ENCODE measurements at regions not wholly inside any gene's neighbourhood (a gene's known extent, or its start where the extent isn't known, plus 50 kb on each side); places are given as distances from the start of the nearest gene placed in this dataset.
"Not testable (repeated sequence)": the region's sequence is repeated elsewhere in the genome, so short reads cannot be mapped to it uniquely, and the experiment has no call there.

DNA sequence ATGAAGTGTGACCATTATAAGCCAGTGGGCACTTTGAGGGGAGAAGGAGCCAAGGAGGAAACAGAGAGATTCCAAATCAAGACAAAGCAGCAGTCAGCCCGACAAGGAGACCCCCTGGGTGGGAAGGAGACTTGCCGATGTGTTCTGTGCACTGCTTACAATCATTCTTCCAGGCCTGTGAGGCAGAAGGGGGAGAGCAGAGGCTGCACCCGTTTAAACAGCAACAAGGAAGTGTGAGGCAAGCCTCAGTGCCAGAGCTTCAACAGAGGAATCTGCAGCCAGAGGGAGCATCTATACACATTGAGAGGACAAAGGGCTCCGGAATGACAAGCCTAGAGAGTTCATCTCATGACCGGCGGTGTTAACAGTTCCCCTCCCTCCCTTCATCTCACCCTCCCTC lies 121.1 kb downstream of the NXPE2 start:
- intact Hi-C loops (cut with DNase I) = no loop called here
- DNase-seq (ENCODE audit: low spot score) (no peak), ATAC-seq (no peak)

DNA sequence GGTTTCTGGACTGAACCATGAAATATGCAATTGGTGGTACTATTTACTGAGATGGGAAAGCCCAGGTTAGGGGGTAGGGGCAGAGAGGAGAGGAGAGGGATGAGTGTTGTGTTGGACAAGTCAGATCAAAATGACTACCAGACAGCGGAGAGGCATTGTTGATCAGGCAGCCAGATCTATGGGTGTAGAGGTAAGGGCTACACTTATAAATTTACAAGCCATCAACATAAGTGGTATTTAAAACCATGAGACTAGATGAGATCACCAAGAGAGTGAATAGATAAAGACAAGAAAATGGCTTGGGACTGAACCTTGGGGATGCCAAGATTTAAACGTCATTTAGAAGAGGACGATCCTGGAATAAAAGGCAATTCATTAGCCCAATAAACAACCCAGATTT lies 123.4 kb downstream of the NXPE2 start:
- no peak for ATAC-seq
- DNase-seq (ENCODE audit: low spot score) = no peak
- intact Hi-C loops (cut with DNase I) = no loop called here

DNA sequence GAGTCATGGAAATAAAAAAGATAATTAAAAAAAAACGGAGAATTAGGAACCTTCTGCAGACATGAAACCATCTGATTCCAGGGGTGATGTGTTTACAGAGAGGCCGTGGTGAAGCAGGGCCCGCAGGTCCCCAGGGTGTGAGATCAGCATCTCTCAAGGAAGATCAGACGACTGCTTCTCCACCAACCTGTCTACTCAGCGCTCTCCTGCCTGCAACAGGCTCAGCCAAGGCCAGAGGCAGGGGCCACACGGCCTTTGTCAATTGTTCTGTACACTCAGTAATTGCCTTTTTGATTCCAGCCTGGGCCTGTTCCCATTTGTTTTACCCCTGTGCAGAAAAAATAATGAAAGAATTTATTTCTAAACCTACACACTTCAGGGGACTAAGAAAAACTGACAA lies 124.6 kb downstream of the NXPE2 start:
- ATAC-seq (no peak), DNase-seq (ENCODE audit: low spot score) (no peak)

DNA sequence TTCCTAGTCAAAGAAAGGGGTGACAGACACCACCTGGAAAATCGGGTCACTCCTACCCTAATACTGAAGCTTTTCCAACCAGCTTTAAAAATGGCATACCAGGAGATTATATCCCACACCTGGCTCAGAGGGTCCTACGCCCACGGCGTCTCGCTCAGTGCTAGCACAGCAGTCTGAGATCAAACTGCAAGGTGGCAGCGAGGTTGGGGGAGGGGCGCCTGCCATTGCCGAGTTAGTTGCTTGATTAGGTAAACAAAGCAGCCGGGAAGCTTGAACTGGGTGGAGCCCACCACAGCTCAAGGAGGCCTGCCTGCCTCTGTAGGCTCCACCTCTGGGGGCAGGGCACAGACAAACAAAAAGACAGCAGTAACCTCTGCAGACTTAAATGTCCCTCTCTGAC lies 127.1 kb downstream of the NXPE2 start:
- ATAC-seq; DNase-seq (ENCODE audit: low spot score); intact Hi-C loops (cut with DNase I): not testable (repeated sequence)

More for the DNA sequence above, 124.6 kb downstream of the NXPE2 start:
- intact Hi-C loops (cut with DNase I) = no loop called here

DNA sequence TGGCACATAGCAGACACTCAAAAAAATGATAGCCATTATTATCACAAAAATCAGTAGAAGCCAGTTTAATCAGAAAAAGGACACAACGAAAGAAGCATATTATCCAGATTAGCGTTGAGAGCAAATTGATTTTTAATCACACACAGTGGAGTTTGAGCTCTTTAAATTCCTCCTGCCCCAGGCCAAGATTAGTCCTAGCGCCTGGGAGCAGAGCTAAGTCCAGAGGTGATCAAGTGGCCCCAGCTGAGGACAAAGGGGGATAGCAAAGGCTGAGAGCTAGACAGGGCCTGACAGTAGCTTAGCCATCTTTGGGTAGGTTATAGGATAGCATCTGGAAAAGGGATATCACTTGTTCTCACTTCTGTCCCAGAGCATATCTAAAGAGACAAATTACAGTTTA lies 133.6 kb downstream of the NXPE2 start:
- ATAC-seq (no peak), DNase-seq (ENCODE audit: low spot score) (no peak)
- intact Hi-C loops (cut with DNase I) = no loop called here

DNA sequence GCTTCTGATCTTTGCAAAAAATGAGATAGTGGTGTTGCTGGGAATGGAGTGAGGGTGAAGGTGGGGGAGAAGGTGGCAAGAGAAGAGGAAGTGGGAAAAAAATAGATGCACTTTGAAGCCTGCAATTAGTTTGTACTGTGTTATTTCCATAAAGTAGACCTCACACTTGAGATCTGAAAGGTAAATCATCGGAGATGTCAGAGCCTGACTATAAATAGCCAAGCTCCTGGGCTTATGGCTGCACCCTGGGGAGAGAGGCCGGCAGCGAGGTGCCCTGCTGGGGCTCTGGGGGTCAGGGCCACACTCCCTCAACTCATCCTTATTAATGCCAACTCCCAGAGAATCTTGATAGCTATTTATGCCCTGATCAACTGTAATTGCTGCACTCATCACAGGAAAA lies 134.4 kb downstream of the NXPE2 start:
- ATAC-seq = no peak
- intact Hi-C loops (cut with DNase I) = no loop called here
- no peak for DNase-seq (ENCODE audit: low spot score)

DNA sequence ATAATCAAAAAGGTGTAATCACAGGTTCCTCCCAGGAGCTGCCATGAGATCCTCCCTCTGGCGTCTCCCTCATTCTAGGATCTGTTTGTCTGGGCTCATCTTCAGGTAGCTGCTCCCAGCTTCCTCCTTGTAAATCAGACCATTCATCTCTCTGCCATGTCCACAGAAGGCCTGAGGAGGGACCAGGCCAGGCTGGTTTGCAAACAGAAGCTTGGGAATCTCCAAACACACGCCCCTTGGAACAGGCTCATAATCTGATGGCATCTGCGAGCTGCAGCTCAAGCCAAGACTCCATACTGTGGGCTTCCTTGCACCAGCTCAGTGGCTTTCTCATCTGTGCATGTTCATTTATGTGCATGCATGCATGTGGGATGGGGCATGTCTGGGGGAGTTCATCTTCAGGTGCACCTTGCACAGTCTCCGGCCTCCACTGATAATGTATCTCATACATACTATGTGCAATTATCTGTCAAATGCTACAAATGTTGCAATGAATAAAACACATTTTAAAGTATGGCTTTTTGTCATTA lies 134.9 kb downstream of the NXPE2 start:
- intact Hi-C loops (cut with DNase I) = no loop called here
- ATAC-seq (no peak), DNase-seq (ENCODE audit: low spot score) (no peak)

DNA sequence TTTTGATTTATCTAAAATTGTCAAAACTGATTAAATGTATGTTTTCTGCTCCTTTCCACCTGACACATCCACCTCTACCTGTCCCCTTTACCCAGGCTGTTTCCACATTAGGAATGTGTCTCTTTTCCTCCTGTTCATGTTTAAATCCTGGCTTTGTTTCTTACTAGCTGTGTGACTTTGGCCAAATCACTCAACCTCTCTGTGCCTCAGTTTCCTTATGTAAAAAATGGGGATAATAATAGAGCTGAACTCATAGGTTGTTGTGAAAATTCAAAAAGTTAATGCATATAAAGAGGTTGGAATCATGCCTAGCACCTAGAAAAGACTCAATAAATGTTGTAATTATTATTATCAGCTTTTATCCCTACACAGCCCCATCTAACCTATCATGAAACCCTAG lies 136.8 kb downstream of the NXPE2 start:
- ATAC-seq = no peak
- intact Hi-C loops (cut with DNase I) = no loop called here

DNA sequence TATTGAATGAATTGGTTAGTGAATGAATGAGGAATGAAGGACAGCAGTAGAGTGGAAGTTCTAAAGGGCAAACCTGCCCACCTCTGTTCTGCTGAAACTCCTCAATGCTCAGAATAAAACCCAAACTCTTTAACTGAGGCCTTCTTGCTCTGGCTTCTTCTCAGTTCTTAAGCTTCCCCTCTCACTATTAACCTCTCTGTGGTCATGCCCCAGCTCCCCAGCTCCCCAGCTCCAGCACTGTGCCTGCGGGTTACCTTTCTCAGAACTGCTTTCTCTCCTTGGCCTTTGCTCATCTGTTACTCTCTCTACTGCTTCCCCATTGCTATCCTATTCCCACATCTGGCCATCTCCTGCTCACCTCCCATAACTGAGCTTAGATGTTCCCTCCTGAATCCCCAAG lies 137.4 kb downstream of the NXPE2 start:
- intact Hi-C loops (cut with DNase I) = no loop called here
- ATAC-seq = no peak
- no peak for DNase-seq (ENCODE audit: low spot score)

More for the DNA sequence above, 136.8 kb downstream of the NXPE2 start:
- DNase-seq (ENCODE audit: low spot score) = no peak

DNA sequence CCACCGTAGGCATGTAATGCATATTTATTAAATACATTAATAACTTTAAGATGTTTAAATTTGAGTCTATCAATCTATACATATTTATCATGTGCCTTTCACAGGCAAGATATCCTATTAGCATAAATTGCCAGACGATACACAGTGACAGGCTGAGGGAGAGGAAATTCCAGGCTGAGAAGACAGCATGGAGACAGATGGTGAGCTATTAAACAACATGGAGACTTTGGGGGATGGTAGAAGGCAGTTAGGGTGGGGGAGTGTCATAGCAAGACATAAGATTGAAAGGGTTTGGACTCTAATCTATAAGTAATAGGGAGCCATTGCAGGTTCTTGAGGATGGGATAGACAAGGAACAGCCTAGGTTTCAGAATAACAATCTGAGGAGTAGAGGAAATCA lies 138.5 kb downstream of the NXPE2 start:
- DNase-seq (ENCODE audit: low spot score) (no peak), ATAC-seq (no peak)
- intact Hi-C loops (cut with DNase I) = no loop called here

DNA sequence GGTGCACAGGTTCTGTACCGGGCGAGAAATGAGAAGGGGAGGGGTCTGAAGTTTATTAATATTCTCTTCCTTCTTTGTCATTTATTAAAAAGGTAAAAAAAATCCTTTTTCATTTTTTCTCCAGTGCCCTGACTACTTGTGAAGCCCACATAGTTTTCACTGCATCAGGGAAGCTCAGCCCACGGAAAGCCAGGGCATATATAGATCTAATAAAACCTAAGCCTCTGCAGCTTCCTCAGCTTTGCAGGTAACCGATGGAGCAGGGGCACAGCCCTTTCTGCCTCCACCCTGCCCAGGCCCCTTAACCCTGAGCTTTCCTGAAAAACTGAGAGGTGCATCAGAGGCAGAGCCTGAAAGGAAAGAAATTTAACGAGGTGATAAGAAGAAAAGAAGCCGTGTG lies 140.1 kb downstream of the NXPE2 start:
- DNase-seq (ENCODE audit: low spot score) = no peak

DNA sequence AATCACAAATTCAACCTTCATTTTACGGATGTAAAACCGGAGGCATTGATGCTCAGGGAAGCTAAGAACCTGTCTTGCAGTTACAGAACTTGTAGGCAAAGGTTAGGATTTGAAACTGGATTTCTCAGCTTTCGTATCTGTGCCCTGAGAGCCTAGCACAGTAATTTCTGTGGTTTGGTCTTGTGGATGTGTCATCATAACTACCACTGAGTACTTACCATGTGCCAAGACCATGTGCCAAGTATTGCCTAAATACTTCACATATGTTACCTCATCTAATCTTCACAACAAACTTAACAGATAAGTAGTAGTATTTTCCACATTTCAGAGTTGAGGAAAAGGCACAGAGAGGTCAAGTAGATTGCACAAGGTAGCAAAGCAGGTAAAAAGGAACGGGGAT lies 140.7 kb downstream of the NXPE2 start:
- DNase-seq (ENCODE audit: low spot score) (no peak), ATAC-seq (no peak)
- intact Hi-C loops (cut with DNase I) = no loop called here

More for the DNA sequence above, 140.1 kb downstream of the NXPE2 start:
- intact Hi-C loops (cut with DNase I) = no loop called here
- ATAC-seq = no peak

DNA sequence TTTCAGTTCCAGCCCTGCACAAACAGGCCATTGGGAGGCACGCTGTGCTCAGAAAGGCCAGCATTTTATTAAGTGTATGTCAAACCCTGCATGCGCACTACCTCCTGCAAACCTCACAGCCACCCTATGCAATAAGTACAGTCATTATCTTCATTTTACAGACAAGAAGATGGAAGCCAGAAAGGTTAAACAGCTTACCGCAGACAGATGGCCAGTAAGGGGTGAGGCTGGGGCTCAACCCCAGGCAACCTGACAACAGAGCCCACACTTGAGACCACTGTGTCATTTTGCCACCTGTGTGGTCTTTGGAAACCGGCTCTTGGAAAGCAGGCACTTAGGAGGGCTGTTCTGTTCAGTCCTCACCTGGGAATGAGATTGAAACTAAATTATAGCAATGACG lies 142.3 kb downstream of the NXPE2 start:
- intact Hi-C loops (cut with DNase I) = no loop called here
- no peak for DNase-seq (ENCODE audit: low spot score)
- ATAC-seq = no peak

DNA sequence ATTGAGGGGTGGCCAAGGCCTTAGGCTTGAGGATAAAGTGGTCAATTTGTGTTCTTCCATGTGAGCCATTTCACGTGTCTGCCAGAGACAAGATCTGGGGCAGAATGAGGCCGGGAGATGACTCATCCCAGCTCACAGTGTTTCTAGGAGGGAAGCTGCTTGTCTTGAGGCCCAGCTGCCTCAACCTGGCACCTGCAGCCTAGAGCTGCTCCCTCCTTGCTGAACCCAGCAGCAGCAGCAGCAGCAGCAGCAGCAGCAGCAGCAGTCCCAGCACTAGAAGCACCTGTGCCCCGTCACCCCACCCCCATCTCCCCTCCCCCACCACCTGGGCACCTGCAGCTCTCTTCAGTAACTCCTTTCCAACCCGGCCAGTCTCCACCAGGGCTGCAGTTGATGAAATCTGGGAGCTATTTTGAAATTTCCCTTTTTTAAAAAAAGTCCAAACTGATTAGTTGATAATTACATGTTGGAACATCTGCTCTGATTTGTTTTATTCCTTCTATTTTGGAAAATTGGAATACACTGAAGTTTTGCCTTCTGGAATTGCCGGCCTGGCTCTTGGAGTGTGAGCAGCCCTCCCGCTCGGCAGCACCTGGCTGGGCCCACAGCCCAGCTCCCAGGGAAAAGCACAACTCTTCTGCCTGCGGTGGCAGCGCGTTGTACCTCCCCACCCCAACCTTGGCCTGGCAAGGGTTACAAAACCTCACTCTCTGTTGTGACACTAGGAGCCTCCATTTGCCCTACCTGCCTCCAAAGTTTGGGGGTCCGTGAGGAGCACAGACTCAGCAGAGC lies 143.5 kb downstream of the NXPE2 start:
- ATAC-seq (no peak), DNase-seq (ENCODE audit: low spot score) (no peak)
- intact Hi-C loops (cut with DNase I) = no loop called here

DNA sequence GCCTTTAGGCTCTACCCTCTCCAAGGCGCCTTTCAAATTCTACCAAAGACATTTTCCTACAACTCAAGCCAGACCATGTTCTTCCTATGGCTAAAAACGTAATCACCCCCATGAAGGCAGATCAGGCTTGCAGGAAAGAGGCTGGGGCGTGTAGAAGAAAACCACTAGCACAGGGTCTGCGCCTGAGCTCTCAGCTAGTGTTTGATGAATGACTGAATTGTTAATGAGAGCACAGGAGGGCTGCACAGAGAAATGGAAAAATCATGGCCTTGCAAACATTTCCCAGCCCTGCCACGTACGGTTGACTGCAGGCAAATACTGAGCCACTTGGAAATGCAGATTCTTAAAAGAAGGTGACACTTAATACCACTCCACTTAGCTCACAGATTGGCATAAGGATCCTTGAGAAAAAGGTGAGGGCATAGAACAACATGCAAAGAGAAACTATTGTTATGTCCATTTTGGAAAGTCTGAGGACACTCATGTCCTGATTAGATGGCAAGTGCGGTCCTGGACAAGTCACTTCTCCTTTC lies 148.6 kb downstream of the NXPE2 start:
- intact Hi-C loops (cut with DNase I) = no loop called here
- ATAC-seq (no peak), DNase-seq (ENCODE audit: low spot score) (no peak)

DNA sequence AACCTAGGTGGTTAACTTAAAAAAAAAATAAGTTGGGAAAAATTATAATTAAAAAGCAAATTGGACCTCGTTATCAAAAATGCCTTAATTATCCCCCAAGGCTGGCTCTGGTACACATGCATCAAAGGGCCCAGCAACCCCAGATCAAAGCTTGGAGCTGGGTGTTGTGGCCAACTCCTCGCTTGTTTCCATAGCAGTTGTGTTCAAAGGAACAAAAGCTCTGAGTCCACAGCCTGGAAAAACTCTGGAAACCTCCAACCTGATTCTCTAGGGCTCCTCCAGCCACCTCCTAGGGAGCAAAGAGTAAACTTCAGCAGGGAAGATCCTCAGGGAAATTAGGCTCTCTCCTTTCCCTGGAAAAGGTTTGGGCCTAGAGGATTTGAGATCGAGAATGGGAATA lies 149.4 kb downstream of the NXPE2 start:
- DNase-seq (ENCODE audit: low spot score) (no peak), ATAC-seq (no peak)
- intact Hi-C loops (cut with DNase I) = no loop called here

DNA sequence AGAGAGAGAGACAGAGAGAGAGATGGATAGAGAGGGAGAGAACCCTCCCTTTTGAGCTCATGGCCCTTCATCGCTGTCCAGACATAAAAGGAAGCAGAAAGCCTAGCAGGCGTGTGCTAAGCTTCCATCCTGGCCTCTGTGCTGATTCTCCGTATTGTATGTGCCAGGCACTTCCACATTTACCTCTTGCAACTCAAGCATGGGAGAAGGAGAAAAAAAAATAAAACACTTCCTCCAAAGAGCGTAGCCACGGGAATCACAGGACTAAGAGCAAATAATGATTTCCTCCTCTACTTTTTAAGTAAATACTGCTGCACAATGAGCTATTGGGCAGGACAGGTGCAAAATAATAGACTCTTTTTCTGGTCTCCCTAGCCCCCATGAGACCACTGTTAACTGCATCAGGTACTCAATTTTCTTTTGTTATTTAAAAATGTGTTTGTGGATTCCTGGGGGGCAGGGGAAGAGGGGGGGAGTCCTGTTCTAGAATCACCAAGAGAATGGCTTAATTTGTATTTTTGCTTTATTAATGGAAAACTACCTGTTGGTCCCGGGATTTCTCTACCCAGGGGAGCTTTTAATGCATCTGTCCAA lies 154.3 kb downstream of the NXPE2 start:
- intact Hi-C loops (cut with DNase I) = no loop called here
- DNase-seq (ENCODE audit: low spot score) = no peak
- ATAC-seq = no peak

DNA sequence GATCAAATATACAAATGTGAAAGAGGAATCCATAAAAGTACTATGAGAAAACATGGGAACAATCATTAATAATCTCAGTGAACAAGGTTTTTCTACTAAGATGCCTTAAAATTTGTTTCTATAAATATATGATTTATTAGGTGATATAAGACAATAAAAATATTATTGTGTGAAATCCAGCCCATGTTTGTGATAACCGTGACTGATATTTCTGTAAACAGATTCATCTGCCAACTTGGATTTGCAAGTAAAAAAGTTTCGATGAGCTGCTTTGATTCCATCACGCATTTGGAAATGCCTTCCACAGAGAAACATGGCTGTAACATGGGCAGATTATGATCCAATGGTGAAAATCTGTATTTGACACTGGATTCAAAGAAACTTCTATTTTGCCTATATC lies 157.8 kb downstream of the NXPE2 start:
- DNase-seq (ENCODE audit: low spot score) (no peak), ATAC-seq (no peak)
- intact Hi-C loops (cut with DNase I) = no loop called here

DNA sequence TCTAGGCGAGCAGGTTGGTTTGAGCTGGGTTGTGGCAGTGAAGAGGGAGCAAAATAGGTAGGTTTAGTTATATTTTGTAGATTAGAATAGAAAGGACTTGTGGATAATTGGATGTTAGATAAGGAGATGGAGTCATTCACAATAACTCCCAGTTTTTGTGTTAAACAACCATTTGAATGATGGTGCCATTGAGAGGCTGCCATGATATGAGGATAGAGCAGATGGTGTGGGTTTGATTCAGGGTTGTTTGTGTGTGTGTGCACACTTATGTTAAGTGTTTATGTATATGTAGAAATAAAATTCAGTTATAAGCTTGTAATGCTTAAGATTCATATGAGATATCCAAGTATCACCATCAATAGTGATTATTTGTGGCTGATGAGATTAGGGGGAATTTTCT lies 166.6 kb downstream of the NXPE2 start:
- ATAC-seq (no peak), DNase-seq (ENCODE audit: low spot score) (no peak)
- intact Hi-C loops (cut with DNase I) = no loop called here

DNA sequence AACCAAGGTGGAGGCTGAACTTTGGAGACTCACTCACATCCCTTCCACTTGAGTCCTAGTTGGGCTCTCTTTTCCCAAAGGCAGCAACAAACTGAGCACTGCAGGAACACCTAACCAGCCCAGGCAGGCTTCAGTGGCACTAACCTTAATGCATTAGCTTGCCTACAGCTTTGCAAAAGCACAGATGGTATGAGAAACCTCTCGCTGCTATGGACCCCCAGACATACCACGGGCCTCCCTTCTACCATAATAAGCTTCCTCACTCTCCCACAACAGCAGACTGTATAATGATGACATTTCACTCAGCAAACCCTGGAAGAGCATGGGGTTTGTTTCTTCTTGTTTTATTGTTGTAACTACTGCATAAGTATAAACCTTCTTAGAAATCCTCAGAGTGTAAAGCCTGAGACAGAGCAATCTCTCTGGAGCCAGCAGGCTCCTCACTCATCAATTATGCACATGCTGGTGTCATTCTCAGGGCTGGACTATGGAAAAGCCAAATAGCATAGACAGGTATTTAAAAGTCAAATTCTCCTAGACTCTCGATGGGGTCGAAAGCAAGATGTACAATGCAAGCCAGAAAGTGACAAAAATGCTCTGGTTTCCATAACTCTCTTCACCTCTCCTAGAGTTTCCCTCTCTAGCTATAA lies 167.6 kb downstream of the NXPE2 start:
- DNase-seq (ENCODE audit: low spot score) = no peak
- ATAC-seq = no peak
- intact Hi-C loops (cut with DNase I) = no loop called here
